ENCODE measurements at regions not wholly inside any gene's neighbourhood (a gene's known extent, or its start where the extent isn't known, plus 50 kb on each side); places are given as distances from the start of the nearest gene placed in this dataset.

DNA sequence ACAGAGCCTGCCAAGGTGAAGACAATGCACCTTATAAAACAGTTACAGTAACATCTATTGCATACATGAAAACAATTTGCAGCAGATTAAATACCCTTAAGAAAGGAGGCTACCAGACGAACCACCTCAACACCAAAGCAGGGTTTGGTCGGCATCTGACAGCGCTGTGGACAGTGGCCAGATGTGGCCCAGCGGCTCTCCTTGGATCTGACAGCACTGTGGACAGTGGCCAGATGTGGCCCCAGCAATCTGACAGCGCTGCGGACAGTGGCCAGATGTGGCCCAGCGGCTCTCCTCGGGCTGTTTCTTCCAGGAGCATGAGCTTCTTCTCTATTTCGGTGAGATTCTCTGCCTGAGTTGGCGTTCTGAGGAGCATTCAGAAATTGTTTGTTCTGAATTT is 211.6 kb downstream of the ANKRD30B start:
- H3K27ac ChIP-seq (replicated peaks): no peak overlapping the region
- DNase-seq (ENCODE audit: low read depth in 1 of 2, low spot score in 1 of 2): no peak
- peaks cover 5% of the 10 kb centered on the region for H3K27me3 ChIP-seq (ENCODE audit: insufficient read depth, poor library complexity, severe bottlenecking)
- no peak overlapping the region for H3K4me3 ChIP-seq (replicated peaks; ENCODE audit: insufficient read depth, low read length)
- no peak for TF ChIP-seq GABPA (IDR thresholded peaks at IDR 0.05; ENCODE audit: low read depth)

DNA sequence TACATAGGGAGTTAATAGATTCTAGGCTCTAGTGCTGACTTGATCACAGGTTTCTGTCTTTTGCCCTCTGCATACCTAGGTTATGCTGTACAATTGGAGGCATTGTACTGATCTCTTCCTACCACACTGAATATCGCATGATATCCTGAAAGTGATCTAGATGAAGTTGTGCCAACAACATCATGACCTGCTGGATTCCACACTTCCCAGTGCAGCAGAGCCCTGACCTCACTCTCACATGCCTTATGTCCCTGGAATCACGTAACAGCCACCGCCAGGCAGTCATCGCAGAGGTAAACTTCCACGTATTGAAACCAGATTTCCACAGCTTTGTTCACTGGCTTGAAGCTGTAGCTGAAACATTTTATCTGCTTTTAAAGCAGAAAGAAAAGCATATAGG is 214.0 kb downstream of the ANKRD30B start:
- DNase-seq (ENCODE audit: low read depth in 1 of 2, low spot score in 1 of 2): no peak
- H3K4me3 ChIP-seq (replicated peaks; ENCODE audit: insufficient read depth, low read length): no peak overlapping the region
- H3K27me3 ChIP-seq (ENCODE audit: insufficient read depth, poor library complexity, severe bottlenecking): peaks cover 3% of the 10 kb centered on the region
- no peak overlapping the region for H3K27ac ChIP-seq (replicated peaks)
- no peak for TF ChIP-seq GABPA (IDR thresholded peaks at IDR 0.05; ENCODE audit: low read depth)
- TF ChIP-seq SPI1 (IDR thresholded peaks at IDR 0.05; ENCODE audit: borderline replicate concordance, low read depth): no peak
- no peak for TF ChIP-seq POLR2AphosphoS5 (IDR thresholded peaks at IDR 0.05; ENCODE audit: low read depth)
- TF ChIP-seq, protein P1, sequence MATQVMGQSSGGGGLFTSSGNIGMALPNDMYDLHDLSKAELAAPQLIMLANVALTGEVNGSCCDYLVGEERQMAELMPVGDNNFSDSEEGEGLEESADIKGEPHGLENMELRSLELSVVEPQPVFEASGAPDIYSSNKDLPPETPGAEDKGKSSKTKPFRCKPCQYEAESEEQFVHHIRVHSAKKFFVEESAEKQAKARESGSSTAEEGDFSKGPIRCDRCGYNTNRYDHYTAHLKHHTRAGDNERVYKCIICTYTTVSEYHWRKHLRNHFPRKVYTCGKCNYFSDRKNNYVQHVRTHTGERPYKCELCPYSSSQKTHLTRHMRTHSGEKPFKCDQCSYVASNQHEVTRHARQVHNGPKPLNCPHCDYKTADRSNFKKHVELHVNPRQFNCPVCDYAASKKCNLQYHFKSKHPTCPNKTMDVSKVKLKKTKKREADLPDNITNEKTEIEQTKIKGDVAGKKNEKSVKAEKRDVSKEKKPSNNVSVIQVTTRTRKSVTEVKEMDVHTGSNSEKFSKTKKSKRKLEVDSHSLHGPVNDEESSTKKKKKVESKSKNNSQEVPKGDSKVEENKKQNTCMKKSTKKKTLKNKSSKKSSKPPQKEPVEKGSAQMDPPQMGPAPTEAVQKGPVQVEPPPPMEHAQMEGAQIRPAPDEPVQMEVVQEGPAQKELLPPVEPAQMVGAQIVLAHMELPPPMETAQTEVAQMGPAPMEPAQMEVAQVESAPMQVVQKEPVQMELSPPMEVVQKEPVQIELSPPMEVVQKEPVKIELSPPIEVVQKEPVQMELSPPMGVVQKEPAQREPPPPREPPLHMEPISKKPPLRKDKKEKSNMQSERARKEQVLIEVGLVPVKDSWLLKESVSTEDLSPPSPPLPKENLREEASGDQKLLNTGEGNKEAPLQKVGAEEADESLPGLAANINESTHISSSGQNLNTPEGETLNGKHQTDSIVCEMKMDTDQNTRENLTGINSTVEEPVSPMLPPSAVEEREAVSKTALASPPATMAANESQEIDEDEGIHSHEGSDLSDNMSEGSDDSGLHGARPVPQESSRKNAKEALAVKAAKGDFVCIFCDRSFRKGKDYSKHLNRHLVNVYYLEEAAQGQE (IDR thresholded peaks at IDR 0.05; ENCODE audit: insufficient replicate concordance, low read depth): no peak
- TF ChIP-seq, protein P2, sequence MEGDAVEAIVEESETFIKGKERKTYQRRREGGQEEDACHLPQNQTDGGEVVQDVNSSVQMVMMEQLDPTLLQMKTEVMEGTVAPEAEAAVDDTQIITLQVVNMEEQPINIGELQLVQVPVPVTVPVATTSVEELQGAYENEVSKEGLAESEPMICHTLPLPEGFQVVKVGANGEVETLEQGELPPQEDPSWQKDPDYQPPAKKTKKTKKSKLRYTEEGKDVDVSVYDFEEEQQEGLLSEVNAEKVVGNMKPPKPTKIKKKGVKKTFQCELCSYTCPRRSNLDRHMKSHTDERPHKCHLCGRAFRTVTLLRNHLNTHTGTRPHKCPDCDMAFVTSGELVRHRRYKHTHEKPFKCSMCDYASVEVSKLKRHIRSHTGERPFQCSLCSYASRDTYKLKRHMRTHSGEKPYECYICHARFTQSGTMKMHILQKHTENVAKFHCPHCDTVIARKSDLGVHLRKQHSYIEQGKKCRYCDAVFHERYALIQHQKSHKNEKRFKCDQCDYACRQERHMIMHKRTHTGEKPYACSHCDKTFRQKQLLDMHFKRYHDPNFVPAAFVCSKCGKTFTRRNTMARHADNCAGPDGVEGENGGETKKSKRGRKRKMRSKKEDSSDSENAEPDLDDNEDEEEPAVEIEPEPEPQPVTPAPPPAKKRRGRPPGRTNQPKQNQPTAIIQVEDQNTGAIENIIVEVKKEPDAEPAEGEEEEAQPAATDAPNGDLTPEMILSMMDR (IDR thresholded peaks at IDR 0.05; ENCODE audit: insufficient read depth, low read length): no peak

DNA sequence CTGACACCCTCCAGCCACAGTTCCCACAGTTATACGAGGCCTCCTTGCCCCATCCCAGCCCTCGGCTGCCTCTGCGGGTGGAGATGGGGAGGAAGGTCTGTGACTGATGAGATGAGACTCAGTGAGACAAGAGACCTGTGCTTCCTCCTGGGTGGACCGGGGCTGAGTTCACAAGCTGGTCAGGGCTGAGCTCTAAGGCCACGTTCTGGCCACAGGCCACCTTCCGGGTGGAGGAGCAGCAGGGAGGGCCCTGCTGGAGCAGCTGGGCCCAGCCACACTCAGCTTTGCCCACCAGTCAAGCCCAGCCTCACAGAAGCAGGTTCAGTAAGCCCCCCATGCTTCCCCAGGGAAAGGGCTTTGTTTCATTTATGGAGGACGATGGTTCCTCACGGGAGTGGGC is 214.7 kb downstream of the ANKRD30B start:
- no peak overlapping the region for H3K4me3 ChIP-seq (replicated peaks; ENCODE audit: insufficient read depth, low read length)
- no peak overlapping the region for H3K27ac ChIP-seq (replicated peaks)
- no peak for TF ChIP-seq GABPA (IDR thresholded peaks at IDR 0.05; ENCODE audit: low read depth)
- TF ChIP-seq, protein P1 (IDR thresholded peaks at IDR 0.05; ENCODE audit: insufficient replicate concordance, low read depth): no peak
- TF ChIP-seq, protein P2 (IDR thresholded peaks at IDR 0.05; ENCODE audit: insufficient read depth, low read length): no peak
- TF ChIP-seq SPI1 (IDR thresholded peaks at IDR 0.05; ENCODE audit: borderline replicate concordance, low read depth): no peak
- no peak for TF ChIP-seq POLR2AphosphoS5 (IDR thresholded peaks at IDR 0.05; ENCODE audit: low read depth)
- peaks cover 3% of the 10 kb centered on the region for H3K27me3 ChIP-seq (ENCODE audit: insufficient read depth, poor library complexity, severe bottlenecking)
- no peak for DNase-seq (ENCODE audit: low read depth in 1 of 2, low spot score in 1 of 2)

DNA sequence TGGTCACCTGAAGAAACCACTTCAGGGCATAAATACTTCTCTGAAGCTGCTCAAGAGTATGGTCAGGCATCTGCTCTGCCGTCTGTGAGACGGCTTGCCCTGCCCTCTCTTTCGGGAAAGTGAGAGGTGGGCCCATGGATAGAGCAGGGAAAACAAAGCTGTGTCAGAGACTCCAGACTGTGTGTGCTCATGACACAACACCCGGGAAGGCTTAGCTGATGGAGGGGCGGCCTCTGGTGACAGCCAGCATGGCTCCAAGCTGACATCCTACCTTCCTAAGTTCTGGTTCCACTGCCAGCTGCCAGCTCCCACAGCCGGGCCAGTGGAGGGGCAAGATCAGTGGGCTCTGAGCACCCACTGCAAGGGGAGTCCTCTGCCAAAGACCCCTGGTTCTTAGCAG is 215.3 kb downstream of the ANKRD30B start:
- H3K27me3 ChIP-seq (ENCODE audit: insufficient read depth, poor library complexity, severe bottlenecking): no peaks in the 10 kb centered on the region
- H3K27ac ChIP-seq (replicated peaks): no peak overlapping the region
- TF ChIP-seq, protein P2 (IDR thresholded peaks at IDR 0.05; ENCODE audit: insufficient read depth, low read length): no peak
- TF ChIP-seq, protein P1 (IDR thresholded peaks at IDR 0.05; ENCODE audit: insufficient replicate concordance, low read depth): no peak
- TF ChIP-seq SPI1 (IDR thresholded peaks at IDR 0.05; ENCODE audit: borderline replicate concordance, low read depth): no peak
- no peak for TF ChIP-seq GABPA (IDR thresholded peaks at IDR 0.05; ENCODE audit: low read depth)
- no peak for TF ChIP-seq POLR2AphosphoS5 (IDR thresholded peaks at IDR 0.05; ENCODE audit: low read depth)
- H3K4me3 ChIP-seq (replicated peaks; ENCODE audit: insufficient read depth, low read length): no peak overlapping the region
- no peak for DNase-seq (ENCODE audit: low read depth in 1 of 2, low spot score in 1 of 2)
